Posterior vena cava (tissue), 2 donors: ENCODE measurements at regions not wholly inside any gene's neighbourhood (a gene's known extent, or its start where the extent isn't known, plus 50 kb on each side); places are given as distances from the start of the nearest gene placed in this dataset.

Experiments
- DNase-seq: peaks from one replicate; pipeline ENCODE4 v3.0.0-alpha.2; 2020; ENCODE audit warnings: low spot score
- intact Hi-C, 2 donors: fragments of 100-400 bp; cut with DNase I; formaldehyde crosslinking; loops; one replicate each; pipeline versions ENCODE4 v1.14.1 to v1.14.2; 2022 to 2023
- donor health status: DM: yes; HTN: yes; CAD: no.
- donor health status: DM: yes; HTN: yes; CAD: no.

DNA sequence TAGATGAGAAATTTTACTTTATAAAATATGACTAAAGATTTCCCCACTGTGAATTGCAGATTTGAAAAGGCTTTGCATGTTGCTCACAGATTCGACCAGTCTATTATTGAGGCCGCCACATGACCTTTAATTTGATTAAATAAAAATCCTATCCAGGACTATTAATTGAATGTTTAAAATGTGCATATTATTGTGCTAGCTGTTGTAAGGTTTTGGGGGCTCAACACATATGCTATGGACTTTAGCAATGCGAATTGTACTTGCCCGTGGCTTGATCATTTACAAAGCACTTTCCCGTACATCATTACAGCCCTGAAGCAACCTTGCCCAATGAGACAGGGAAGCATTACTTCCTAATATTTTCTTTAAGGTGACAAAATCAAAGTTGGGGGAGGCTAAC, 243.0 kb downstream of the ACTR3B start:
- intact Hi-C loops = no loop called here
- no peak for DNase-seq

DNA sequence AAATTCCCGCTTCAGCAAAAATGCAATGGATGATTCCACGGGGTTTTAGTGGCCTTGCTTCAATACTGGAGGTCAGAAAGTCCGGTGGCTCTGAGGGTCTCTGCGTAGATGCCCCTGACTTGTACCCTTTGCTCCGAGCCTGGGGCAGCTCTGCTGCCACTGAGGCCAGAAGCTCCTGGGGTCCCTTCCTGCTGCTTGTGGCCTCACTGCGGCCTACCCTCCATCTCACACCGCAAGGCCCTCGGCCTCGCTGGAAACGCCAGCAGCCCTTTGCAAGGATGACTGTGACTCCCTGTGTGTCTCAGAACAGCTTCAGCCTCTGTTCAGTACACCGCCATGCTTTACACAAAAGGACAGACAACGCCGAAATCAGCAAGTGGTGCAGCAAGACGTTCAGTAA, 244.8 kb downstream of the ACTR3B start:
- DNase-seq = no peak
- intact Hi-C loops = no loop called here

GRCh38 chr7:153005750-153006435, 246.3 kb downstream of the ACTR3B start:
- intact Hi-C loops = no loop called here
- no peak for DNase-seq

- intact Hi-C loops = no loop called here
- no peak for DNase-seq
Observed at GRCh38 chr7:153006452-153006851, 246.9 kb downstream of the ACTR3B start.

GRCh38 chr7:153006911-153007310, 247.4 kb downstream of the ACTR3B start:
- intact Hi-C loops = no loop called here
- no peak for DNase-seq

GRCh38 chr7:153010416-153010815, 250.9 kb downstream of the ACTR3B start:
- no peak for DNase-seq
- intact Hi-C loops = no loop called here

DNA sequence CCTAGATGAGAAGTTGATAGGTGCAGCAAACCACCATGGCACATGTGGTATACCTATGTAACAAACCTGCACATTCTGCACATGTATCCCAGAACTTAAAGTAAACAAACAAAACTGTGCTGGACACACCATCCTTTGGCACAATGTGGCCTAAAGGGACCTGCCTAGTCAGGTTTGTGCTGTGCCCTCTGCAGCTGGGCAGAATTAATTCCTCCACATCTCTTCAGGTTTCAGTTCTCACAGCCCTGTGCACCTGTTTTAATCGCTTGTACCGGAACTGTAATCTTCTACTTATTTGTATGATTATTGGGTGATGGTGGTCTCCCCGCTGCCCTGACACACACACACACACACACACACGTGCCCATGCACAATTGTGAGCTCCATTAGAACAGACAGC, 252.7 kb downstream of the ACTR3B start:
- DNase-seq = no peak
- intact Hi-C loops = no loop called here

- DNase-seq = no peak
- intact Hi-C loops = no loop called here
Observed at GRCh38 chr7:153017223-153017622, 257.7 kb downstream of the ACTR3B start.

GRCh38 chr7:153021542-153021941, 262.0 kb downstream of the ACTR3B start:
- DNase-seq = no peak
- intact Hi-C loops = no loop called here

GRCh38 chr7:153022475-153023193, 263.1 kb downstream of the ACTR3B start:
- intact Hi-C loops = no loop called here
- DNase-seq = no peak

DNA sequence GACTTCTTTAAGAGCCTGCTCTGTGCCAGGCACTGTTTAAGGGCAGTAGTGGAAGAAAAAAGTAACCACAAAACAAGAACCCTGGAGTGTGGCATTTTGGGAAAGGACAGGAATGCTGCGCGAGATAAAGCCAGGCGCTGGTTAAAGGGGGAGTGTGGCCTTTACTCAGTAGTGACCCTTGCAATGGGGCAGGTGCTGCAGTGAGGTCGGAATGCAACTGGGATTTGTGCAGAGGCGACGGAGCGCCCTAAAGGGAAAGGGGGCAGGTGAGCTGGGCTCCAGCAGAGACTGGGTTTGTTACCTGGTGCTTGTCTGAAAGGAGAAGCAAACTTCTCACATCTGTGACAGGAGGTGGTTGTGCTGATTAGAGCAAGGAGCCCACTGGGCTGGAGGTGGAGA, 263.6 kb downstream of the ACTR3B start:
- intact Hi-C loops = no loop called here
- DNase-seq = no peak

DNA sequence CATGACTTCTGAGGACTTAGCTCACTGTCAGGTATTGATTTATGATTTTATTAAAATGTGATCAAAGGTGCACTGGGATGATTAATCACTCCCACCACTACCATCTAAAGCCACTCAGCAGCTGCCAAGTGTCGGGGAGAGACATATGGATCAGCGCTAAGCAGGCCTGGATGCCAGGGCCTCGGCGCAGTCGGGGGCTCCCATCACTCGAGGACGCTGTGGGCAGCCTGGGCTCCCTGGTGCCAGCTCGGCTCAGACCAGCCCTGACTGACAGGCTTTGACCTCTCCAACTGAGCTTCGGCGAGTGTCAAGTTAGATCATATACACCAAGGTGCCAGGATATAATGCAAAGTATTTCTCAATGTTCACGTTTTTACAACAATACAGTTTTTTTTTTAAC, 267.7 kb downstream of the ACTR3B start:
- intact Hi-C loops = no loop called here
- DNase-seq = no peak

- intact Hi-C loops = no loop called here
- no peak for DNase-seq
Observed at GRCh38 chr7:153027904-153028303, 268.4 kb downstream of the ACTR3B start.

- intact Hi-C loops = no loop called here
- DNase-seq = no peak
Observed at GRCh38 chr7:153030976-153031375, 271.4 kb downstream of the ACTR3B start.

DNA sequence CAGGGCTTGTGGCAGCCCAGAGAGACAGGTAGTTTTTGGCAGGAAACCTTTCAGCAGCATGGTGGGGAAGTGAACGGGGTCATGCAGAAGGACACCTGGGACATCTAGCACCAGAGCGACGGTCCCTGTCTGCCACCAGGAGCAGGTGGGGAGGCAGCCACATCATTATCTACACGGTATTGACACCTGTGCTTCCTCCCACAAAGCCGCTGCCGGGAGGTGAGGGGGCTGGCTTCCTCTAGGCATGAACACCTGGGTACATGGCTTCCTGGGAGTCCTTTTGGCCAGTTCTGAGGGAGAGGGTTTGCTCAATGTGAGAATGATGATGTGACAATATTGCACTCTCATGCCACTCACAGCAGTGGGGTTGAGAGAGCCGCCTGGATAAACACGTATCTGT, 275.2 kb downstream of the ACTR3B start:
- intact Hi-C loops = no loop called here
- no peak for DNase-seq

DNA sequence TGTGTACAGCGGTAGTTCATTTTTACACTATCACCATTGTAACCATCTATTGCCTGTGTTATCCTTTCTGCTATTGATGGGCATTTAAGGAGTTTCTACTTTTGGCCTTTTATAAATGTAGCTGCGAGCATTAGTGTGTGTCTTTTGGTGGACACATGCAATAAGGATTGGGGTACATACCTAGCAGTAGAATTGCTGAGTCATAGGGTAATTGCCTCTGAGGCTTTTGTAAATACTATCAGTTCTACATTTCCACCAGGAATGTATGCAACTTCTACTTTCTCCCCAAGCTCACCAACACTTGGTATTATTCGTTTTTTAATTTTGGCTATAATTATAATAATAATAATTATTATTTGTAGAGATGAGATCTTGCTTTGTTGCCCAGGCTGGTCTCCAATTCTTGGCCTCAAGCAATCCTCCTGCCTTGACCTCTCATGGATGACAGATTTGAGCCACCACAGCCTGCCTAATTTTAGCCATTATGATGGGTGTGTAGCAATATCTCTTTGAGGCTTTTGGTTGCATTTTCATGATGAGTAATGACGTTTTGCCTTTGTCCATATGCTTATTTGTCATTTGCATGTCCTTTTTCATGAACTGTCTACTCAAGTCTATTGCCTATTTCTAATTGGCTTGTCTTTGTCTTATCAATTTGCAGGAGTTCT, 277.0 kb downstream of the ACTR3B start:
- no peak for DNase-seq

GRCh38 chr7:153043440-153043839, 283.9 kb downstream of the ACTR3B start:
- no peak for DNase-seq
- intact Hi-C loops = no loop called here

More for the DNA sequence above, 277.0 kb downstream of the ACTR3B start:
- intact Hi-C loops = no loop called here

DNA sequence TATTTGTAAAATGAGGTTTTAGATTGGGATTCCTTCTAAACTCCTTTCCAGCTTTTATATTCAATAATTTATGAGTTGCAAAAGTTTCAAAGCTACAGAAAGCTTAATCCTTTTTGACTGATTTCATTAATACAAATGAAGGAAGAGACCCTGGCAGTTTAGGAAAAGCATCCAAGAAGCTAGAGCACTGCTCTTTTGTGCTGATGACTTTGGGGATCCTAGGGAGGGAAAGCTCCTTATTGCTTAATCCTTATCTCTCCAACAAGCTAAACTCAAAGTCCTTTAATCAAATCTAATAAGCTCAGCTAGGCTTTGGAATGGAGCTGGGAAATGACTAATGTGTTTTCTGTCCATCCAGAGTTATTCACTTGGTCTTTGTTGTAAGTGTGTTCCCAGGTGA, 285.4 kb downstream of the ACTR3B start:
- intact Hi-C loops = no loop called here
- no peak for DNase-seq

DNA sequence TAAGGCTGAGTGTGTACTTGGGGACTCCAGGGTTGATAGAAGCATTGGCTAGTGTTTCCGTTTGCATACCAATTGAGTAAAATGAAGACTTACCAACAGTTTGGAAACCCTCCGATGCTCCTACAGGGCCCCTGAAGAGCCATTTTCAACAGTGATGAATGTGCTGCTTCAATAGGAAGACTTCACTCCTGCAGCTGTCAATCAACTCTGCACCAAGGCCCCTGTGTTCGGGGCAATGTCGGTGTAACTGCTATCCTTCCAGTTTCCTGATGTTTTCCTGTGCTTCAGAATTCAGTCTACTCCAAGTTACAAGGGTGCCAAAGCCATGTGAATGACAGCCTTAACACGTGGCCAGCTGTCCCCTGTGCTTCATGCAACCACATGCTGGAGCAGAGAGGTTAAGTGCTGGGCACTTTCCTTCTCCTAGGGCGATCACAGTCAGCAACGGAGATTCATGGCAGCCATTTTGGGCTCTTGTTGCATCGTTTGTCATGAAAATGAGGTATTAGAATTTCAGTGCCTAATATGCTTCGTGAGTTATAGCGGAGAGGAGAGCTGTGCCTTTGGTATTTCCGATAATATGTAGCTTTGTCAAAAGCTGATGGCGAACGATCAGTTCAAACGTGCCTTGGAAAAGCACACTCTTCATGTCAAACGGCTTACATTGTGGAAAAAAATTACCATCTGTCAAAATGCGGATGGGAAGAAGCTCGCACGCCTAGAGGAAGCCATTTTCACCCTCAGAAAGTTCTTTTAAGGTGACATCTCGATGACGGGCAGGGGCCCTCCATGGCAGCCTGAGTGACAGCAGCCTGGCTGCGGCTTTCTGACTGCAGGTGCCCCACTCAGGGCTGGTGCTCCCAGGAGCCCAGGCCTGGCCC, 287.8 kb downstream of the ACTR3B start:
- DNase-seq = no peak
- intact Hi-C loops = no loop called here

GRCh38 chr7:153052206-153052605, 292.7 kb downstream of the ACTR3B start:
- intact Hi-C loops = no loop called here

More at GRCh38 chr7:153052206-153052605, 292.7 kb downstream of the ACTR3B start:
- DNase-seq = no peak
